GM18868 (cell line): ENCODE measurements at regions not wholly inside any gene's neighbourhood (a gene's known extent, or its start where the extent isn't known, plus 50 kb on each side); places are given as distances from the start of the nearest gene placed in this dataset.
A peak's percentile ranks its signal among the peaks of the same experiment; 100 is the strongest.

ENCODE experiments used
- ATAC-seq: cut with Tn5 transposase; IDR thresholded peaks from one replicate; pipeline ENCODE4 v1.9.1; 2021; ENCODE audit warnings: mild to moderate bottlenecking, moderate library complexity; ENCODE audit not compliant: unreplicated experiment

DNA sequence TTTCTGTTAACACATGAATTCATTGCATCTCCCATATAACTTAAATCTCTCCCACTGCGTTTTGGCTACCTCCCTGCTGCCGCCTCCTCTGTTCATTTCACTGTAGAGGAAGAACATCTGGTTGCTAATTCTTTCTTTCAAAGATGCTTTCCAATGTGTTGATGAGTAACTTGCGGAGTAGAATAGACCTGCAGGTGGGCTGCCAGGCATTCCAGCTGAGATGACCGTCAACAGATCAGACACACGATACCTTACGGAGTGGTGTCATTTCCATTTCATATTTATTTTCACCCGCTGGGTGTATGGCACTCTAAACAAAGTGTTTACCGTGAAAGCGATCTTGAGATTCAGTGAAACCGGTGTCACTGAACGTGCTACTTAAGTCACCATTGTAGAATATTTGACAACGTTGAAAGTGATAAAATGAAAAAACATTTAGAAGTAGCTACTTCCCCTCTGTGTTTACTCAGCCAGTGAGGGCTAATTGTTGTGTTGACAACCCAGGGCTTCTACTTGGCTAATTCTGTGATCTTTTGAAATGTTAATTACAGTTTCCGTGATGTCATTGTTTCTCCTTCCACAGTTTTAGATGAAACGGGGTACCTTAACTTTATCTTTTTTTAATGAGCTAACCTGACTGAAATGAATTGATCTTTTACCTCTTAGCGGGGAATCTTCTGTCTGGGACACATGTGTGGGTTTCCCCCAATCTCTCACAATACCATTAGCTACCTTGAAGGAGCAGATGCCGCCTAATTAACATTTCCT, 228.5 kb upstream of the ARGLU1 start:
- peak; percentile 68 for ATAC-seq

DNA sequence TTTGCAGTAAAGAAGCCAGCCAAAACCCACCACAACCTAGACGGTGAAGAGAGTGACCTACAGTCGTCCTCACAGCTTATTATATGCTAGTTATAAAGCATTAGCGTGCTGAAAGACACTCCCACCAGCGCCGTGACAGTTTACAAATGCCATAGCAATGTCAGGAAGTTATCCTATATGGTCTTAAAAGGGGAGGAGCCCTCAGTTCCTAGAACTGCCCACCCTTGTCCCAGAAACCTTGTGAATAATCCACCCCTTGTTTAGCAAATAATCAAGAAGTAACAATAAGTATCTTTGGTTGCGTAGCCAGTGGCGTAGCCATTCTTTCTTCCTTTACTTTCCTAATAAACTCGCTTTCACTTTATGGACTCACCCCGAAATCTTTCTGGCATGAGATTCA, 227.9 kb upstream of the ARGLU1 start:
- no peak for ATAC-seq

DNA sequence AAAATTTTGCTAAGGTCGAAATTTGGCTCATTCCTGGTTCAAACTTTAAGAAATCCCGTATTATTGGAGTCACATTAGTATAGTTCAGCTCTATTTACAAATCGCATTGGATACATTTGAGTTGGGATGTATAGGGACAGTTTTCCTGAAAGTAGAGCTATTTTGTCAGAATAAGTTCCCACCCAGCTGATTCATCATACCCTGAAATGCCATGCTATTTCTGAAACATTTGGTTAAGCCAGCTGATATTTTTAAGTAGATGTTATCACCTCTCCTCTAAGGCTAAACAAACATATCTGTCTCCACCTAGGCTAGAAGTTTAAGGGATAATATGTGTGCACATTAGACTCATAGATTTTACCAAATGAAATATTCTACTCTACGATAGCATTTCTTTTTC, 226.2 kb upstream of the ARGLU1 start:
- ATAC-seq = no peak

DNA sequence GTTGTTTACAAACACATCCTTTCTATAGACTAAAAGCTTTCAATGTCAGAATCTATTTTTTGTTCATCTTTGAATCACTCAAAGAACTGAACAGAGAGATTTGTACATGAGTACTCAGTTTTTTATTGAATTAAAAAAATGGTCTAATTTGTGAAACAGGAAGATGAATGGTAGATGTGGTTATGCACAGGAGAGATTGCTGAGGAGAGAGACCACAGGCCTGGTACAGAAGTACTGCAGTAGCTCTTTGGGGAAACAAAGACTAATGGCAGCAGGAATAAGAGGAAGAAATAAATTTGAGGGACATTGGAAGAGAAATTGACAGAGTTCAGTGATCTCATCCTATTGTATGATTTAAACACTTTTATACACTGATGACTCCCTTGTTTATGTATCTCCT, 222.0 kb upstream of the ARGLU1 start:
- no peak for ATAC-seq

DNA sequence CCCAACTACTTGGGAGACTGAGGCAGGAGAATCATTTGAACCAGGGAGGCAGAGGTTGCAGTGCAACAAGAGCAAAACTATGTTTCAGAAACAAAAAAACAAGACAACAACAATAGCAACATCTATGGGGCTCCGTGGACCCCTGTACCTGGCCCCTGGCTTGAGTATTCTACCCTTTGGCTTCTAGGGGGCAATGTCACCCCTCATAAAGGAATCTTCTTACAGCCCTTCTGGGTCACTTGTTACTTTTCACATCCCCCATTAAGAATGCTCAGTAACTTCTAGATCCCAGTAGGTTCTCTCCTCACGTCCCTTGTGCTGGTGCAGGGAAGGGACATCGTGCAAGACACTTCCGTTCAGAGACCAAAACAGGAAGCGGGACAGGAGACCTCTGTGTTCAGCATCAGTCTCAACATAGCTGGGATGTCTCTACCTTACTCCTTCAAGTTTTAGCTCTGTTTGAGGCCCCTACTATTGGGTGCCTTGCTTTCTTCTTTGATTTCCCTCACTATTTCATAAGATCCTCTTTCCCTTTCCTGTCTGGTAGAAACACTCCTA, 218.1 kb upstream of the ARGLU1 start:
- ATAC-seq = no peak

DNA sequence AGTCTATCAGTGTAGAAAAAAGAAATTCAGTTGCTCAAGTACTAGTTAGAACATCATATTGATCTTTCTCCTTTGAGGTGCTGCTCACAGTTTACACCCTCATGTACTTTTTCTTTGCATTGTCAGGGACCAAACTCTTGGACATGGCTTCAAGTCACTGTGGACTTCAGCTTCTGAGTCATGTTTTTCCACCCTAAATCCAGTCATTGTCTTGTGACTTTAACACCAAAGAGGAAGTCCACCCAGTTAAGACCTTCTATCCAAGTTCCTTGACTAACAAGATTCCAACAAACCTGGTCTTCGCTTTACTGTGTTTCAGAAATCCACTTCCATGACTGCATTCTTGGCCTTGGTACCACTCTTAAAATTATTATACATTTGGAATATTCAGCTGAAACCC, 206.7 kb upstream of the ARGLU1 start:
- ATAC-seq = no peak

DNA sequence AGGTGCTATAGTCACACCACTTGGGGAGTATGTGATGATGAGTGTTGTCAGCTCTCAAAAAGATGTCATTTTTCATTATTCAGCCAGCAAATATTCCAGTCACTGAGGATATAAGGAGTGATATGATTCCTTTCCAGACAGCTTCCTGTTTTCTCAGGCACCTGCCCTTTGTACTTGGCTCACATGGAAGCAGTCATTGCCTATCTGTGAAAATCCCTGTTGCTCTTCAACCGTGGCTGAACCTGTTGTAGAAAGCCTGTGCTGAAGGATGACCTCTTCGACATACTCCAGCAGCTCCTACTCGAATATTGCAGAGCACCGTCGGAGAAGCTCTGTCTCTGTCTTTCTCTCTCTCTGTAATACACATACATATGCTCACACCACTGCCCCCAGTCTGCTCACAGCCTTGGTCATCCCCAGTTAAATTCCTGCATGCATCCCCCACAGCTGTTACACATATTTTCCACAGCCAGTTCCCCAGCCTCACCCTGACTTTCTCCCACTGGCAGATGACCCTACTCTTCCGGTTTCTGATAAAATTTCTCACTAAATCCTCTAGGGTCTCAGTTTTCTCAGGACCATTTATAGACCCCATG, 204.2 kb upstream of the ARGLU1 start:
- ATAC-seq = no peak

DNA sequence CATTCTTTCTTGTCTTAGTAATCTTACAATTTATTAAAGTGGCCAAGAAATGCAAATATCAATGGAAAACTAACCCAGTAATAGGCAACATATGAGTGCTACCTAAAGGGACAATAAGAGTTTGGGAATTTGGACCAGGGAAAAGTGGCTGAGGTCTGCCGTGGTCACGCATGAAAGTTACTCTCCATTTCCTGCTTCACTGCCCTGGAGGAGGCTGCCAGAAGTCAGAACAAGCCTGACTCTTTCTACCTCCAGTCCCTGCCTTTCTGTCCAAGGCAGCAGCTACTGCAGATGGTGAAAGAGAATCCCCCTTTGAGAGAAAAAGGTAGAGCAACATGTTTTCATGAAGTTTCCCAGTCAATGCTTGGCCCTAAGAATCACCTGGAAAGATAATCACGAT, 201.1 kb upstream of the ARGLU1 start:
- ATAC-seq = no peak

DNA sequence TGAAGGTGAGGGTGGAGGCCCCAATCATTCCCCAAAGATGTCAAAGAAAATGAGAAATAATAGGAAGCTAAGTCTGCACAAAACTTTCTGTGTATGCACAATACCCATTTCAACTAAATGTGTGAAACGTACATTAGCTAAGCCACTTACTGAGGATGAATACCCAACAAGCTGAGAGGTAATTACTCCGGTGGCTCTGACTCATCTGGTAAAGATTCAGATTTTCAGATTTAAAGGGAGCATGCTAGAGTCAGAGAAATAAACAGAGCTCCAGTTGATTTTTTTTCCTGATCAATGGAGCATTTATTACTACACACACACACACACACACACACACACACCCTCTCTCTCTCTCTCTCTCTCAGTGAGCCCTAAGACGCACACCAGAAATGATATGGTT, 194.8 kb upstream of the ARGLU1 start:
- ATAC-seq = no peak

DNA sequence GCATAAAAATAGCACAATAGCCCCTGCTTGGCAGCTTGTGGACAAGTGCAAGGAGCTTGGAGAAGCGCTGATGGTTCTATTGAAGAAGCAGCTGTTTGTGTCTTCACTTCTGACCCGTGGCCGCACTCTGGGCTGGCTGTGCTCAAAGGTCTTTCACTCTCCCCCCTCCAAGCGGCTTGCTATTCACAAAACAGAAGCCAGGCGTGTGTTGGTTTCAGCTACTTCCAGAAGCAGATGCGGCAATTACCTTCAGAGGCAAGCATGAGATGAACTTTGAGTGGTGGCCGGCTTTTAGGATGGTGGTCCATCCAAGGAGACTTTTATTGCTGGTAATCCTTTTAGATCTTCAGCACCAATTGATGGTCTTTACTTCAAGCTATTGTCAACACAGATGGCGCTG, 188.5 kb upstream of the ARGLU1 start:
- ATAC-seq = no peak

DNA sequence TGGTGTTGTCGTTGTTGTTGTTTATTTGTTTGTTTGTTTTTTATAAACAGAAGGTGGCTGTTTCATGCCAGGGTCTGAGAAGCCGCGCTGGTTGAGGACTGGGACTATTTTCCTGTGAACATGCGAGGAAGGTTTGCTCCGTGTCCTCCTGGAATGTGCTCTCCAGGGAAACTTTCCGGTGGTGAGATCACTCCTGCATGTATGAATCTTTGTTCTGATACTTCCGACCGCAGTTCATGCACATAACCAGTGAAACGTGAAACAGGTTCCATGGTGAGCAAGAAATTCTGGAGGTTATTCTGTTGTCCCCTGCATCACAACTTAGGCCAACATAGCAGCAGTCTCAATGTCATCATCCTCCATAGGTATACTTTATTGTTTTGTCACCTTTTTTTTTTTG, 187.6 kb upstream of the ARGLU1 start:
- no peak for ATAC-seq

DNA sequence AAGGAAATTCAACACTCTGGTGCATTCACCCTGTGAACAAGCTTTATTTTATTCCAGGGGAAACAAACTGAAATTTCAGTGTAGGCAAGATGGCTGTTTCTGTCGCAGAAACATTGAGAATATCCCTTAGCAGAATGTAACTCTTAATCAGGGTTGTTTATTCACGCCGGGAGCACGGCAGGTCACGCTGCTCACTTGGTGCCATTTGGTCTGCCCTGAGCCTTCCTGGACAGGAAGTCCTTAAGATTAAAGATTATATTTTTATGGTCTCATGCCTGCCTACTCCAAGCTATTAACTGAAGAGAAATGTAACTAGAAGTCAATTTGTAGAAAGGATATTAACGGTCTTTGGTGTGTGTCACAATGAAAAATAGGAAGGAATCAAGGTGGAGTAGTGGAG, 185.3 kb upstream of the ARGLU1 start:
- no peak for ATAC-seq

DNA sequence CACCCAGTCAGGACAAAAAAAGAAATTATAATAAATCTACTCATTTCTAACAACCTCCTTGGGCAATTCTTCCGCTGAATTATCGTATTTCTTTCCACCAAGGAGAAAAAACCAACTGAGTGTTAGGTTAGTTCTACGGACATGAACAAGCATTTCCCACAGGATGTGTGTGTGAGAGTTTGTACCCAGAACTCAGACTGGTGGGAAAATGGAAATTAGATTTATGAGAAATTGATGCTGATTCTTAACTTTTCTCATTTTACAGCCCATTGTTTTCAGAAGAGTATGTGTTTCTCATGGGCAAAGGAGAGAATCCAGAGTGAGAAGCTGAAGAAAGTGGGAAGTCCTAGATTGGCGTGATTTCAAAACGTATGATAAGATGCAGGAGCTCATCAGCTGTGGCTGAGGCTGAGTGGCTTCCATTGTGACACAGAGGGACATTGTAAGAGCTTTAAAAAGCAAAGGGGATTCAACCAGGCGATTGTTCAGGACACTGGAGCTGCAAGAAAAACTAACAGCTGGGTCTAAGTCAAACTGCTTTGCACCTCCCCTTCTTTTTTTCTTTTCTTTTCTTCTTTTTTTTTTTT, 184.7 kb upstream of the ARGLU1 start:
- ATAC-seq = no peak

DNA sequence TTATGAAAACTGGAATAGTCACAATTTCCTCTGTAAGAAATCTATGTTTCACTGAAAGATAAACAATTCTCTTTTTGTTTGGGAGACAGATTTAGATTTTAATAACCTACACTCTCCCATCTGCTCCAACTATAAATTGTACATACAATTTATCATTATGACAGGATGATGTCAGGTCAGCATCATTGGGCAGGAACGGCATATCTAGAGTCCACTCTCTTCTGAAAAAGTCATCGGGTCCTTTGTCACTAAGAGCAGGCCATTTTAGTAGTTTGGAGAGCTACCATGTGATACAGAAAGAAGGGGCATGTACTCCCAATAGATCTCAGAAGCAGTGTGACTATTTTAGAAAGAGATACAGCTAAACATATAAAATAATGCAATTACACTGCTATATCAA, 180.8 kb upstream of the ARGLU1 start:
- no peak for ATAC-seq

DNA sequence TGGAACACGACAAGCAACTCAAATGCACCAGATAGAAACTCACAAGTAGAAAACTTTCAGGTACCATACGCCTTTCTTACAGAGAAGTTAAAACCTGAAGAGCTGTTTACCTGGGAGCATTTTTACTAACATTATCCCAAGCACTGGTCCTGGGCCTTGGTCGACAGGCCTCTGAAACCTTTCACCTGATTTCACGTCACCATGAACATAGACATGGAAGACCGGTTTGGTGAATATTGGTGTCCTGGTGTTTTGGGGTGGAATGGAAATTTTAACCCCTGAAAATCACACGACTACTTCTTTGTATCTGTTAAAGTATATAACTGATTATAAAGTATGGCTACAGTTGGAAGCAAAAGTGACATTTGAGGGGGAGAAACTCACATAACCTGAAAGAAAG, 176.6 kb upstream of the ARGLU1 start:
- no peak for ATAC-seq

DNA sequence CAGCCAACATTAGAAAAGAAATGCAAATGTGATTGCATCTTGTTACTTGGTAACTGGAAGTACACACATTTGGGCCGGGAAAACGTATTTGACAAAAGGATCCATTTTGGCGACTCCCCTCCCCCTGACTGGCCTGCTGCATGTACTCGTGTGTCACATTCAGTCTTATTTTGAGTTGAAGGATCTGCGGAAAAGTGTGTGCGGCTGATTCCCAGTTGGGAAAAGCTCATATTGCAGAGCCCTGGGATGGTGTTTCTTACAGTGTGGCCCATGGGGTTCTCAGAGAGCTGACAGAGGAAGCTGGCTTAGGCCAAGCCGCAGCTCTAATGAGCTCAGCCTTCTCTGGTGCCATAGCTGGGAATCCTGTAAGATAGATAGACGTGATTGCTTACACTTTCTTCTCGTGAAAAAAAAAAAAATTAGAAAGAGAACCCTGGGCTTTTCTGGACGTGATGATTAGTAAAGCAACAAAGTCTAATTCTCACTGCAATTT, 170.3 kb upstream of the ARGLU1 start:
- ATAC-seq = no peak

DNA sequence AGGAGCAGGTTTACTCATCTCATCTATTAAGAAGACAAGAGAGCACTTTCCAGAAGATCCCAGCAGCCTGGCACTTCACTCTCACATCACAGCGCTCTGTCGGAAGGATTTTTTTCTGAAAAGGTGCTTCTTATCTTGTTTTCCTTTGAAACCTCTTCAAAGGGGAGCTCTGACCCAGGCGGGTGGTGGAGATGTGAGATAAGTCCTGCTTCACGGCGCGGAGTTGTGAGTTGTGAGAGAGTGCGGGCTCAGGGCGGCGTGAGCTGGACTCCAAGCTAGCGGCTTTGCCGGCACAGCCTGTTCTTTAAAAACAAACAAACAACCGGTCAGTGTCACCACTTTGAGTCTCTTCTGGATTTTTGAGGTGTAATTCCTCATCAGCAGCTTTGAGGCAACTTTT, 169.0 kb upstream of the ARGLU1 start:
- ATAC-seq = no peak

DNA sequence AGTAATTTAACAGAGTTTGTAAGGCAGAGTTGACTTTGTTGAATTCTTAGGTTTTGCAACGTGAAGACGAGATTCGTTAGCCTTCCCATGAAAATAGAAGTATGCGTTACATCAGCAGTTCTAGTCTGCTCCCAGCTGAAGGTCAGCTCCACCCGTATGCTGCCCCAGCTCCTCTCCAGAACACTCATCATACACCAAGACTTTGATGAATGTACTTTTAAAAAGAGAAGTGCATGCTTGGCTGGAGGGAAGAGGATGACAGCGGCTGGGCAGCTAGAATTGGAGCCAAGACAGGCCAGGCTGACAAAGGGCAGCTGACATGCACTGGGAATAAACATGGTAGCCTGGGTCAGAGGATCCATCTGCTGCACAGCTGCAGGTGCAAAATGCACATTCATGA, 166.3 kb upstream of the ARGLU1 start:
- ATAC-seq = no peak

DNA sequence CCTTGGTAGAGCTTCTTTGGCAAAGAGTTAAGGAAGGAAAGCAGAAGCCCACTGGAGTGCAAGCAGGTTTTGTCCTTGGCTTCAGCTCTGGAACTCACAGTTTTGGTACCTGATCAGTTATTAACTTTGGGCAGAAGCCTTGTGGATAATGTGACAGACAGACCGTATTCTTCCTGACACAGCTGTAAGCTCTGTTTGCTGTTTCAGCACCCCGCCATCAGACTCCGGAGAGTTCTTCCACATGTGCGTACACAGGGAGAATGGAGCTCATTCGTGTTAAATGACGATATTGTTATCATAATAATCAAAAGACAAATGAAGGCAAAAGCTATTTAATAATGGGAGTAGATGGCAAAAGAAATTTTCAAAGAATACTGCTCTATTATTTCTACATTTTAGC, 155.1 kb upstream of the ARGLU1 start:
- ATAC-seq = no peak

DNA sequence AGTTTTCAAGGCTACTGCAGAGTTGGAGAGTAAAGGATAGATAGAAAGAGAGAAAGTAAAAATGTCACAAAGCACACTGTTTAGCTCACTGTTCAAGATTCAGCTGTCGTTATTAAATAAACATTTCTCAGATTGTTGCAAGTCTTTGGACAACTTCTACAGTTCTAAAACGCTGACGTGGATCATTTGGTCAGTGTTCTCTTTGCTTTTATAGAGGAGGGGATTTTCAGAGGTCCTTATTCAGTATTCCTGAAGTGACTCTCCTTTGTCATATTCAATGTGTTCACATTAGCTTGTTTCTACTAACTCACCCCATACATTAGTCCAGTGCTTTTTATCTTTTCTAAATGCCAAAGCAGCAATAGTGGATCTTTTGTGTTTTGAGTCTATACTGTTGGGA, 154.7 kb upstream of the ARGLU1 start:
- no peak for ATAC-seq

DNA sequence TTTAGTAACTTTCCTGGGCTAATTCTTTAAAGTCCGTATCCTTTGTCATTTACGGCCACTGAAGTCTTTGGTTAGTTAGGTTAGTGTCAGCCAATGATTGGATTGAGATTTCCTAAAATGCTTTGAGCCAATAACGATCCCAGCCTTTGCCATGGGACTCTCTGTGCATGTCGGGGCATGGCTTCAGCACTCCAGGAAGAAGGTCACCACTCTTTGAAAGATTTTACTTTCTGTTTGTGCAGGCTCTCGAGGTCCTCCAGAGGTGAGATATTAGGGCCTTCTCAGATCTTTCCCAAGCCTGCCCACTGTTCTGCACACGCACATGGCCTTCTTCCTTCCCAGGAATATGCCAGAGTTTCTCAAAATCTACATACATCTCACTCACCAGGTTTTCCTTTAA, 153.7 kb upstream of the ARGLU1 start:
- ATAC-seq = no peak
